GM12878 (cell line): ENCODE measurements at regions not wholly inside any gene's neighbourhood (a gene's known extent, or its start where the extent isn't known, plus 50 kb on each side); places are given as distances from the start of the nearest gene placed in this dataset.

Source experiments
- ATAC-seq: fragments of 200-7000 bp; cut with Tn5 transposase; 3 replicates; pipeline ENCODE4 v1.9.1; 2020; ENCODE audit warnings: mild to moderate bottlenecking, moderate library complexity
- BruUV-seq: library from RNA; stranded (reverse); fragments of 400-500 nt; replicated peaks from 2 replicates; lab custom pipeline; 2021; lab: Mats Ljungman, UMichigan
- CTCF ChIA-PET: fragments of 300-600 bp; sonication (Branson Sonifier 250); formaldehyde crosslinking; extraction: SDS; loops from one replicate; lab custom pipeline; 2021; ENCODE audit warnings: inconsistent platforms; lab: Yijun Ruan, JAX
- POLR2A ChIA-PET: fragments of 350-600 bp; formaldehyde crosslinking; extraction: SDS; loops from one replicate; lab custom pipeline; 2021; ENCODE audit warnings: inconsistent platforms; lab: Charles Lee
- RAD21 ChIA-PET: fragments of 300-600 bp; sonication (Branson Sonifier 250); formaldehyde crosslinking; loops from one replicate; lab custom pipeline; 2023; ENCODE audit warnings: antibody characterized with exemption; ENCODE audit not compliant: unreplicated experiment; lab: Charles Lee
- SMC1A ChIA-PET: fragments of 300-600 bp; sonication (Branson Sonifier 250); formaldehyde crosslinking; loops from one replicate; lab custom pipeline; 2023; ENCODE audit not compliant: unreplicated experiment, uncharacterized antibody; lab: Charles Lee
- DNase-seq: peaks from one replicate; pipeline ENCODE4 v3.0.0-alpha.2; 2011; ENCODE audit warnings: low read depth, low spot score
- FAIRE-seq: peaks from 3 replicates; lab custom pipeline; 2011; peaks lifted over from hg19 to GRCh38; lab: Jason Lieb, UNC
- H2AFZ ChIP-seq: 2 replicates; pipeline ENCODE4 v1.6.0; 2011; ENCODE audit warnings: low read depth, low read length, control low read depth; ENCODE audit not compliant: control insufficient read depth
- H3K27ac ChIP-seq: 2 replicates; pipeline ENCODE4 v1.5.1; 2011; ENCODE audit warnings: control low read depth; ENCODE audit not compliant: control insufficient read depth, insufficient read depth
- H3K27me3 ChIP-seq, 2 experiments: replicated peaks in 1 of 2; 2 replicates each; pipeline versions ENCODE4 v1.6.0 to v1.6.1; 2011; ENCODE audit warnings: low read length in 1 of 2; ENCODE audit not compliant: control insufficient read depth in 2 of 2, insufficient read depth in 2 of 2
- H3K36me3 ChIP-seq, 2 experiments: 2 replicates each; pipeline ENCODE4 v1.5.1; 2011; ENCODE audit warnings: low read length in 1 of 2; ENCODE audit not compliant: control insufficient read depth in 2 of 2, insufficient read depth in 2 of 2
- H3K4me1 ChIP-seq: 2 replicates; pipeline ENCODE4 v1.6.1; 2011; ENCODE audit warnings: mild to moderate bottlenecking, low read length, moderate library complexity, mixed read lengths; ENCODE audit not compliant: control insufficient read depth, insufficient read depth
- H3K4me2 ChIP-seq: 2 replicates; pipeline ENCODE4 v1.6.0; 2011; ENCODE audit warnings: control low read depth; ENCODE audit not compliant: control insufficient read depth, insufficient read depth
- H3K4me3 ChIP-seq: fragments of 200-600 bp; sonication (generic); 2 replicates; pipeline ENCODE4 v1.5.1; 2016
- H3K79me2 ChIP-seq: 2 replicates; pipeline ENCODE4 v1.6.0; 2011; ENCODE audit warnings: low read length; ENCODE audit not compliant: control insufficient read depth, insufficient read depth
- H3K9ac ChIP-seq: 2 replicates; pipeline ENCODE4 v1.8.0; 2011; ENCODE audit warnings: low read length, control low read depth, mixed read lengths; ENCODE audit not compliant: control insufficient read depth, insufficient read depth
- H3K9me3 ChIP-seq: replicated peaks from 3 replicates; pipeline ENCODE4 v1.5.1; 2011; ENCODE audit warnings: mild to moderate bottlenecking, low read length; ENCODE audit not compliant: control insufficient read depth, insufficient read depth
- H4K20me1 ChIP-seq: 2 replicates; pipeline ENCODE4 v1.6.0; 2011; ENCODE audit not compliant: control insufficient read depth, insufficient read depth
- CTCF ChIP-seq, 3 experiments: IDR thresholded peaks in 2 of 3; conservative IDR thresholded peaks in 1 of 3; 2 replicates each; pipeline ENCODE4 v1.5.1; 2011; ENCODE audit warnings: low read depth in 3 of 3, low read length in 3 of 3, mild to moderate bottlenecking in 3 of 3, control low read depth in 2 of 3, moderate library complexity in 2 of 3, inconsistent platforms in 1 of 3, mixed read lengths in 1 of 3; ENCODE audit not compliant: control insufficient read depth in 2 of 3, insufficient read depth in 1 of 3; ENCODE audit errors: extremely low read depth in 1 of 3
- CUX1 ChIP-seq: IDR thresholded peaks from 2 replicates; pipeline ENCODE4 v1.6.1; 2012; ENCODE audit warnings: improper control_type of control experiment, low read depth, low read length; ENCODE audit not compliant: insufficient replicate concordance
- HCFC1 ChIP-seq: fragments of 150-350 bp; IDR thresholded peaks from 2 replicates; pipeline ENCODE4 v1.6.1; 2014; ENCODE audit warnings: low read length
- HDAC2 ChIP-seq: fragments of 200-600 bp; sonication (generic); IDR thresholded peaks from 2 replicates; pipeline ENCODE4 v1.6.1; 2017
- JUND ChIP-seq: IDR thresholded peaks from 2 replicates; pipeline ENCODE4 v1.6.1; 2012; ENCODE audit warnings: low read depth, mild to moderate bottlenecking, low read length, improper control_type of control experiment, moderate library complexity
- KDM1A ChIP-seq: fragments of 200-600 bp; sonication (generic); IDR thresholded peaks from 2 replicates; pipeline ENCODE4 v1.6.1; 2016; ENCODE audit warnings: borderline replicate concordance
- NFYB ChIP-seq: IDR thresholded peaks from 2 replicates; pipeline ENCODE4 v1.6.1; 2011; ENCODE audit warnings: low read depth, mild to moderate bottlenecking, low read length, improper control_type of control experiment, moderate library complexity; ENCODE audit not compliant: insufficient read depth
- POU2F2 ChIP-seq: IDR thresholded peaks from 3 replicates; pipeline ENCODE4 v1.6.1; 2011; ENCODE audit warnings: low read depth, mild to moderate bottlenecking, low read length, borderline replicate concordance
- RELB ChIP-seq: fragments of 450-650 bp; IDR thresholded peaks from 2 replicates; pipeline ENCODE4 v1.6.1; 2017; ENCODE audit warnings: low read depth, mild to moderate bottlenecking, moderate library complexity
- SIN3A ChIP-seq: IDR thresholded peaks from 2 replicates; pipeline ENCODE4 v1.6.1; 2012; ENCODE audit warnings: low read depth, low read length, improper control_type of control experiment
- ZNF592 ChIP-seq: fragments of 450-650 bp; IDR thresholded peaks from 2 replicates; pipeline ENCODE4 v1.6.1; 2017; ENCODE audit warnings: mild to moderate bottlenecking, moderate library complexity
- WGBS: methylation state at CpG from one replicate; pipeline ENCODE4 v1.1.6; 2016; ENCODE audit warnings: low lambda C conversion rate; ENCODE audit not compliant: insufficient replicate concordance, insufficient coverage; ENCODE audit errors: missing lambda C conversion rate; 5-methylcytosine and 5-hydroxymethylcytosine counted together
- in situ Hi-C: fragments of 300-500 bp; cut with MboI; formaldehyde crosslinking; loops from 9 replicates; pipeline ENCODE4 v1.14.3; 2018; ENCODE audit warnings: mixed read lengths
- intact Hi-C: fragments of 100-400 bp; cut with micrococcal nuclease; formaldehyde crosslinking; loops from one replicate; pipeline ENCODE4 v1.14.2; 2022; ENCODE audit not compliant: unreplicated experiment

GRCh38 chr20:19942611-19943010, 74.6 kb upstream of the NAA20 start:
- intact Hi-C loops (no loop called here), in situ Hi-C loops (no loop called here)
- H3K27ac ChIP-seq, result no peak overlapping the region
- SMC1A ChIA-PET, result interaction anchor here (0.5 to 4.0 kb wide), 3 partner anchors 11 to 247 kb away, joined by 4 to 25 read pairs (median 4); no protein-coding TSS in a partner anchor
- H3K4me3 ChIP-seq, result no peak overlapping the region
- no peak for DNase-seq
- no peaks in the 10 kb centered on the region for H3K36me3 ChIP-seq
- no peak overlapping the region for H3K9ac ChIP-seq
- no peaks in the 10 kb centered on the region for H3K27me3 ChIP-seq
- no TSS peak for BruUV-seq
- no peaks in the 10 kb centered on the region for H3K9me3 ChIP-seq
- H4K20me1 ChIP-seq, result no peaks in the 10 kb centered on the region
- RAD21 ChIA-PET, result interaction anchor here (0.6 to 1.6 kb wide), 4 partner anchors 8 to 27 kb away, joined by 3 read pairs; no protein-coding TSS in a partner anchor
- POLR2A ChIA-PET, result interaction anchor here (1.0 kb wide), 2 partner anchors 10 to 26 kb away, joined by 3 read pairs; no protein-coding TSS in a partner anchor
- H2AFZ ChIP-seq, result no peak overlapping the region
- ATAC-seq, result no peak
- WGBS, result 95% methylated on average over 1 of the region's 1 CpG
- no peak overlapping the region for H3K4me2 ChIP-seq
- CTCF ChIA-PET, result interaction anchor here (0.8 to 1.6 kb wide), 3 partner anchors 8 to 51 kb away, joined by 3 to 5 read pairs (median 3); no protein-coding TSS in a partner anchor
- H3K79me2 ChIP-seq, result no peaks in the 10 kb centered on the region
- no peak for FAIRE-seq
- peaks cover 23% of the 10 kb centered on the region for H3K4me1 ChIP-seq
- no peak for TF ChIP-seq HCFC1
- TF ChIP-seq CUX1, result no peak
- TF ChIP-seq HDAC2, result no peak
- no peak for TF ChIP-seq SIN3A
- TF ChIP-seq JUND, result no peak
- no peak for TF ChIP-seq NFYB
- TF ChIP-seq RELB, result no peak
- no peak for TF ChIP-seq CTCF (IDR thresholded peaks at IDR 0.05 in 2 of 3, conservative IDR thresholded peaks at IDR 0.05 in 1 of 3; ENCODE audit: control insufficient read depth in 2 of 3, extremely low read depth in 1 of 3, insufficient read depth in 1 of 3, low read depth in 3 of 3, low read length in 3 of 3)
- no peak for TF ChIP-seq POU2F2
- TF ChIP-seq ZNF592, result no peak
- no peak for TF ChIP-seq KDM1A
